ENCODE measurements at regions not wholly inside any gene's neighbourhood (a gene's known extent, or its start where the extent isn't known, plus 50 kb on each side); places are given as distances from the start of the nearest gene placed in this dataset.

DNA sequence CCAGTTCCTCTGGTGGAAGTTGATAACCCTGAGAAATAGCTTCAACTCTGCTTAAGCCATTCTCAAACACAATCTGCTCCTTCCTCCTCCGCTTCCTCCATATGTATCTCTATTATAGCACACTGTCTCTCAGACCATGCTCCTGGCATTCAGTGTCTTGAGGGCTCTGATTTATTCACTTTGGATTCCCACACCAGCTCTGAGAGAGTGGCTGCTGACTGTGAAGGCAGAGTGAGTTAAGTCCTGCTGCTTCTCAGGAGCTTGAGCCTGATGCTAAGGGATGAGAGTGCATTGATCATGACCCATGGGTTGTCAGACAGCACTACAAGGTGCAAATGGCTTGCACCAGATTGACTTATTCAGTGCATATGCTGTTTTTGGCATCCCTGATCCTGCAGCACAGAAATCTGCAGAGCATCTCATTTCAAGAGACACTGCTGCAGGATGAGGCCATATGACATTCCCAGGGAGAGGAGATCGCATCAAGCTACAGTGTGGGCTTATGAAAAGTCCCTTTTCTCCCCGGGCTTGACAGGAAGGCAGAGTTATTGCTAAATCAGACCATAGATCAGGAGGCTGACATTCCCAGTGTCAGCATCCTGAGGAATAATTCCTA lies 500.5 kb upstream of the RAB6C start:
- H3K4me3 ChIP-seq (ENCODE audit: low read depth, low read length) = no peak overlapping the region
- DNase-seq (ENCODE audit: low read depth) = no peak
- TF ChIP-seq, protein P1, sequence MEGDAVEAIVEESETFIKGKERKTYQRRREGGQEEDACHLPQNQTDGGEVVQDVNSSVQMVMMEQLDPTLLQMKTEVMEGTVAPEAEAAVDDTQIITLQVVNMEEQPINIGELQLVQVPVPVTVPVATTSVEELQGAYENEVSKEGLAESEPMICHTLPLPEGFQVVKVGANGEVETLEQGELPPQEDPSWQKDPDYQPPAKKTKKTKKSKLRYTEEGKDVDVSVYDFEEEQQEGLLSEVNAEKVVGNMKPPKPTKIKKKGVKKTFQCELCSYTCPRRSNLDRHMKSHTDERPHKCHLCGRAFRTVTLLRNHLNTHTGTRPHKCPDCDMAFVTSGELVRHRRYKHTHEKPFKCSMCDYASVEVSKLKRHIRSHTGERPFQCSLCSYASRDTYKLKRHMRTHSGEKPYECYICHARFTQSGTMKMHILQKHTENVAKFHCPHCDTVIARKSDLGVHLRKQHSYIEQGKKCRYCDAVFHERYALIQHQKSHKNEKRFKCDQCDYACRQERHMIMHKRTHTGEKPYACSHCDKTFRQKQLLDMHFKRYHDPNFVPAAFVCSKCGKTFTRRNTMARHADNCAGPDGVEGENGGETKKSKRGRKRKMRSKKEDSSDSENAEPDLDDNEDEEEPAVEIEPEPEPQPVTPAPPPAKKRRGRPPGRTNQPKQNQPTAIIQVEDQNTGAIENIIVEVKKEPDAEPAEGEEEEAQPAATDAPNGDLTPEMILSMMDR (IDR thresholded peaks at IDR 0.05; ENCODE audit: insufficient read depth, low read depth, low read length) = no peak

DNA sequence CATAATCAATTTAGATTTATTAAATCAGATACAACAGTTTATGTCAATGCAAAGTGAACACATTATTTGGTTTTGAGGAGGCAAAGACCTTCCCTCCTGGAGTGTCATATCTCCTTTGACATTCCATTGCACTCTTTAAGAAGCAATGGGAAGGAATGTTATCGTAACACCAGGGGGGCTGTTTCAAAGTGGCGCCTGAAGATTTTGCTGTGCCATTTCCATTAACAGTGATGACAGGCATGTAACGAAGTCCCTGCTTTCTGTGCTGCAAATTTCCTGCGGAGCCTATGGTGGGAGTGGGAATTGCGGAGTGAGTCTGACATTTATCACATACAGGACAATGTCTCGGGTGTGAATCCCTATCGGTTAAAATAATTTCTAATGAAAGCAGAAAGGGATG lies 499.6 kb upstream of the RAB6C start:
- TF ChIP-seq, protein P1 (IDR thresholded peaks at IDR 0.05; ENCODE audit: insufficient read depth, low read depth, low read length) = no peak
- H3K4me3 ChIP-seq (ENCODE audit: low read depth, low read length) = no peak overlapping the region
- DNase-seq (ENCODE audit: low read depth) = no peak

DNA sequence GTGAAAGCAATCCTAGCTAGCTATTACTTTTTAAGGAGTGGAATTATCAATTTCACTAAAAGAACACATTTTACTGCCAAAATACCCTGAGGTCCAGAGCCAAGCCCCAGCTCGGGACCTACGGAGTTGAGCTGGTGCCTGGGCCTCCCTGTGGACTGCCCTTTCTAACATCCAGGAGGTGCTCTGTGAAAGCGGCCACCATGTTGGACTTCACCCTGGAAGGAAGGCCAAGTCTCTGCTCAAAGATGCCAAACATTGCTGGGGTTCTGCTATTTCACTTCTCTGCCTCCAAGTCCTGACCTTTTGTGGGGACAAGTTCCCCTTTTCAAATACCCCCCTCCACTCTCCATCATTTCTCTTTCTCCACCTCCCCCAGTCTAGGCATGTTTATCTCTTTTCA lies 498.7 kb upstream of the RAB6C start:
- TF ChIP-seq, protein P1 (IDR thresholded peaks at IDR 0.05; ENCODE audit: insufficient read depth, low read depth, low read length) = no peak
- no peak for DNase-seq (ENCODE audit: low read depth)

DNA sequence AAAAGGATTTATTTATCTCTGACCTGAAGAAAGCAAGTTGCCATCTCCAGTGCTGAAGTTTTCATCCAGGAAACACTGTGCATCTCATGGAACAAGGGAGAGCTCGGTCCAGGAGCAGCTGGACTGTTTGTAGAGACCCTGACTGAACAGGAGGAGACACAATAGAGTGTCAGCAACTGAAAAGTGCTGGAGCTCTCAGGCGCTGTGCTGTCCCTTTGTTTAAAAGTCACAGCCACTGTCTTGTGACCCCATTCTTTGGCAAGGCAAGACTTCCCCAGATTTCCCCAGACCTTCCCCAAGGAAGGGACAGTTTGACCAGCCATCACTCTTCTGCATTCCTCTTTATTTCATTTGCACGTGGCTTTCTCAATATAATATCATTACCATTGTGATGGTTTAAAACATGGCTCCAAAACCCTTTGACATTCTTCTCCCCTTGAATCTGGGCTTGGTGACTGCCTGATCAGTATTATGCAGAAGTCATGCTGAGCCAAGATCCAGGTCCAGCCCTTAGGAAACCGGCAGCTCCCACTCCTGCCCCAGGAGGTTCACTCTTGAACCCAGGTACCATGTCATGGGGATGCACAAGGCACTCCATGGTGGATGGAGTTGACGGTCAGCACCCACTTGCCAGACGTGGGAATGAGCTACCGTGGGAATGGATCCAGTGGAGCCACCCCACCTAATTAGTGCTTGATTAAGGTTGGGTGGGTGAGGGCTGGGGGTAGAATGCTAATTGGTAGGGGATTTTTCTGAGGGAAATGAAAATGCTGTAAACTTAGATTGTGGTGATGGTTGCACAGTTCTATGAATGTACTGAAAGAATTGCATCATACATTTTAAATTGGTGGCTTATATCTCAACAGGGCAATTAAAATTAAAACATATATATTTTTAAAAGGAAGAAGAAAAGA lies 497.9 kb upstream of the RAB6C start:
- H3K4me3 ChIP-seq (ENCODE audit: low read depth, low read length) = no peak overlapping the region
- TF ChIP-seq, protein P1 (IDR thresholded peaks at IDR 0.05; ENCODE audit: insufficient read depth, low read depth, low read length) = no peak
- DNase-seq (ENCODE audit: low read depth) = no peak

More for the DNA sequence above, 498.7 kb upstream of the RAB6C start:
- no peak overlapping the region for H3K4me3 ChIP-seq (ENCODE audit: low read depth, low read length)

GRCh38 chr2:129482626-129483025 lies 496.8 kb upstream of the RAB6C start:
- H3K4me3 ChIP-seq (ENCODE audit: low read depth, low read length) = no peak overlapping the region
- TF ChIP-seq, protein P1 (IDR thresholded peaks at IDR 0.05; ENCODE audit: insufficient read depth, low read depth, low read length) = no peak
- no peak for DNase-seq (ENCODE audit: low read depth)

DNA sequence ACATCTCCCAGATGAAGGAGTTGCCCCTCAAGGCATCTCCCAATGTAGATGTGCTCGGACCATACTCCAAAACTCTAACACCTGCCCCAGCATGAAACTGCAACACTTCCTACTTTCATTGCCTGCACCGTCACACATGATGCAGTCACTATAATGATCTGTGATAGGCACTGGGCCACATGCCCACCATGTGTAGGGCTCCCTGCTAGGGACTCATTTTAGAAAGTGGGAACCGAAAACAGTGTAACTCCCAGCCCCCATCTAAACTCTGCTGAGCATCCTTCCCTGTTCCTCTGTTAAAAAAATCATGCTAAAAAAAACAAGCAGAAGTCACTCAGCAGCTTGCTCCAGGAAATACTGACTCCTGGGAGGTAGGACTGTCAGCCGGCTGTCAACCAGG lies 496.1 kb upstream of the RAB6C start:
- DNase-seq (ENCODE audit: low read depth) = no peak
- H3K4me3 ChIP-seq (ENCODE audit: low read depth, low read length) = no peak overlapping the region

More for the DNA sequence above, 496.1 kb upstream of the RAB6C start:
- TF ChIP-seq, protein P1 (IDR thresholded peaks at IDR 0.05; ENCODE audit: insufficient read depth, low read depth, low read length) = no peak

All from fibroblast of villous mesenchyme (primary cell).